ENCODE measurements at regions not wholly inside any gene's neighbourhood (a gene's known extent, or its start where the extent isn't known, plus 50 kb on each side); places are given as distances from the start of the nearest gene placed in this dataset.
"Not testable (repeated sequence)": the region's sequence is repeated elsewhere in the genome, so short reads cannot be mapped to it uniquely, and the experiment has no call there.

DNA sequence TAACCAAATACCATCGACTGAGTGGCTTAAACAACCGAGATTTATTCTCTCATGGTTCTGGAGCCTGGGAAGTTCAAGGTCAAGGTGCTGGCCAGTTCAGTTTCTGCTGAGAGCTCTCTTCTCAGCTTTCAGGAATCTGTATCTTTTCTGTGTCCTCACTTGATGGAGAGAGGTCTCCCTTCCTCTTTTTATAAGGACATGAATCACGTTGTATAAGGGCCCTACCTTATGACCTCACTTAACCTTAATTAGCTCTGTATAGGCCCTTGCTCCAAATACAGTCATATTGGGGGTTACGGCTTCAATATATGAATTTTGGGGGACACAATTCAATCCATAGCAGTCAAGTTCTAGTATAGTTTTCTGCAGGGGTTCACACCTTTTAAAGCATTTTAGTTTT lies 135.2 kb upstream of the ADO start:
- DNase-seq: no peak

DNA sequence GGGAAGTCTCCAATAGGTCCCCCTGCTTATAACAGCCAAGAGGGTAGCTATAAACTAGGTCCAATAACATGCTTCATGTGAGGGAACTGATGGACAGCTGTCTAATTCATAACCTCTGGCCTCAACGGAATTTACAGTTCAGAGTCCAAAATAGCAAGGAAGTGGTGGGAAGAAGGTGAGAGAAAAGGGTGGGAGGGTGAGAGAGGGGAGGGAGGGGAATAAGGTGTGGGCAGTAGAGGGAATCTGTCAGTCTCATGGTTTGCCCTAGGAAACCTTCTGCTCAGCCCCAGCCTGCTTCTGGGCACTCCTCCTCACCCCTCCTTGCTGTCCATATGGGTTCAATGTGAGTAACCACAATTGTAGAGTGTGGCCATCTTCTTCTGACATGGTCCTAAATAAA lies 133.4 kb upstream of the ADO start:
- DNase-seq: no peak

DNA sequence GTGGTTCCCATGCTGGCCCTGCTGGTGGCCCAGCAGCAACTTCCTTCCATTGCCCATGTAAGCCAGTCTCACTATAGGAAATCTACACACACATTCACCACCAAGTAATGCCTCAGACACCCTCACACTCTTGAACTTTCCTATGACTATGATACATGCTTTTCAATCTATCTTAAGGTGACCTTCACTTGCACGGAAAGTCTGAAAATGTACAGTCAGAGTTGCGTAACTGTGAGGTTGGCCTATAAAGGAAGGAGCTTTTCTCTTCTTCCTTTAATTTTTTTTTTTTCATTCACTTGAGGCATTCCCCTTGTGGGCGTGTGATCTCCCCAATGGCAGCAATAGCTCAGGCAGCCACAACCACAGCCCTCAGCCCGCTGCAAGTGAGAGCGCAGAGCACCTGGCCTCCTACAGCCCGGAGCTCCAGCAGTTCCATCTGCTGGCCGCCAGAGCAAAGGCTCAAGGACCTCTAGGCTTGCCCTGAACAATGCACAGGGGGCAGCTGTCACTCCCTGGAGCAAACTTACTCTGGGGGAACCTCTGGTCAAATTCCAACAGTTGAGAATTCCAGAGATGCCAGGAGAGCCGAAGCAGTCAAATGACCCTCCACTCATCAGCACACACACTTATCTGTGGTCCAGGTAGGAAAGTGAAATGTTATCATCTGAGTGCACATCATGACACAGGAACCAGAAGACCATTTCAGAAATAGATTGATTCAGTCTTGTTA lies 123.1 kb upstream of the ADO start:
- DNase-seq: peak; percentile 69 to 77

DNA sequence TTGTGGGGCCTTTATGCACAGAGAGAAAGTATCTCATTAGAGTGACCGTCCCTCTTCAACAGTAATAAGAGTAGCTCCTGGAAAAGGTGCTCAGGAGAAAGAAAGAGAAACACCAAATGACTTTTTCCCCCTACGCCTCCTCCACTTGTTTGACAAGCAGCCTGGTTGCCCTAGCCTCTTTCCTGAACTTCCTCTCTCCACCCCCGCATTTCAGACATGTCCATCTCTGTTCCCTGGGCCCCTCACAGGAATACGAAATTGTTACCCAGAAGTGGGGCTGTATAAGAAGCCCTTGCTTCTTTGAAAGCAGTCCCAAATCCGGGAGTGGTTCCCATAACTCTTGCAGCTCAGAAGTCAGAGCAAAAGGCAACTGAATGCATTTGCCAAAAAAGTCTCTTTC lies 119.6 kb upstream of the ADO start:
- DNase-seq: no peak

DNA sequence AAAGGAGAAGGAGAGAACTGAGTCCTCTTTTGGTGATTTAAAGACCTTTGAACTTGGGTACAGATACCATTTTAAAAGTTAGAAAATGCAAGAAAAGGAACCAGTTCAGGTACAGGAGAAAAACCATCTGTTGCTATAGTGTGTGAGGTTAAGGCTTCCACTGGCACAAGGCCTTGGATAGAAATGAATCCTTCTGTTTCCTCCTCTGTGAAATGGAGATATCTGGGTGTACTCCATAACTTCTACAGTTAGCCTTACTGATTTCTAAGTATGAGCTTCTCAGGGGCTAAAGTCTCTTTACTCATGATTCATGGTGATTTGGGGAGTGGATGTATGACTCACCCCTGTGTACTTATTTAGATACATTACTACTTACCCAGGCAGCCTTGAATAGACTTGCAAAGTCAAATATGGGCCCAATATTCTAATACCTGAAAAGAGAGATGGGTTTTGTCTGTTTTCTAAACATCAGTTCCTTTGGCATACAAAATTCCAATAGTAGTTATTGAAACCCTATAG lies 117.2 kb upstream of the ADO start:
- no peak for DNase-seq

DNA sequence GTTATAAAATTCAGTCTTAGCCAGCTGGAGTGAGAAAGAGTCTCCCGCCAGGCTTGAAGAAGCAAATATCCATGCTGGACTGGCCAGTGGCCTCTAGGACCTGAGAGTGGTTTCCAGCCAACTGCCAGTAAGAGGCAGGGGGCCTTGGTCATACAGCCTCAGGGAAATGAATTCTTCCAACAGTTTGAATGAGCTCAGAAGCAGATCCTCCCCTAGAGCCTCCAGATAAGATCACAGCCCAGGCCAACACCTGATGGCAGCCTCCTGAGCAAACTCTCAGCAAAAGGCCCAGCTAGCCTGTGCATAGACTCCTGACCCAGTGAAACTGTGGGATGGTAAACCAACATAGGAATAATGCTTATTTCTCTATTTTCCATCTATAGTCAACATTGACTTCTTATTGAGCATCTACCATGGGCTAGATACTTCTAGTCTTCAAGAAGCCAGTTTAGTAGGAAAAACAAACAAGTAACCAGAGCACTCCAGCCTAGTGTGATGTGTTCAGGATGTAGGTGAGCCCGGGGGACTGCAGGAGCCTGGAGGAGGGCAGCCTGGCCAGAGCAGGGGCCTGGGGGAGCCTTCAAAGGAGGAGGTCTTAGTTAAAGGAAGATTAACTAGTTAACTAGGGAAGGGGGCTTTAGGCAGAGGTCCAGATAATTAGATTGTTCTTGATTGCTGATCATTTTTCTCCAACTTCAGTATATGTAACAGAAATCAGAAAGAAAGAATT lies 115.4 kb upstream of the ADO start:
- DNase-seq: no peak

DNA sequence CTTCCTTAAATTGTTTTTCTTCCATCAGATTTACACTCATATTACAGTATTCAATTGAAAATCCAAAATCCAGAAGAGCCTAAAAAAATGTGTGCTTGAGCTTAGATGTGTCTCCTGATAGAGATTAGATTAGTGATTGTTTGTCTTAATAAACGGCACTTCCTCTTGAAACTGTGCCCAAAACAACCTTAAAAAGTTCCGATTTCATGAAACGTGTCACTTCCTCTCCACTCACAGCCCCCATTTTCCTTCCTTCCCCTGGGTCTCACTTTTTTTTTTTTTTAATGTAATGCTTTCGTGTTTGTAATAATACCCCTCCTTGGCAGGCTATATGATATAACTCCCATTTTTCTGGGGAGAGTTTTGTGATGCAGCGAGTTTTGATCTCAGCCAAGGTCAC lies 114.8 kb upstream of the ADO start:
- DNase-seq: peak; percentile 35 to 54

DNA sequence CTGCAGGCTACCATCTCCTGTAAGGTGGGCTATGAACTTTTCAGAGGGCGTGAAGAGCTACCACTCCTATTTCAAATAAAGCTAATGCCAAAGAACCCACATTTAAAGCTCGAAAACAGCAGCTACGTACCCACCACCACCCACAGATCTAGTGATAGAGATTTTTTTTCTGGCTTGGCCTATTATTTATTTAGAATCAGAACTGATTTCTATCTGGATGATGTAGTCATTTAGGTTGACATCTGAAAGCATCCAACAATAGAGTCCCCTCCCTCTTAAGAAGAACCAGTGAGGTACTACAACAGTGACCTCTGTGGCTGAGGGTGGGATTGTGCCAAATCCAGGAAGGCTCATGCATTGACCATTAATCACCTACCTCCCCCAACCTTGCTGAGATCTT lies 113.8 kb upstream of the ADO start:
- peak; percentile 16 to 40 for DNase-seq

DNA sequence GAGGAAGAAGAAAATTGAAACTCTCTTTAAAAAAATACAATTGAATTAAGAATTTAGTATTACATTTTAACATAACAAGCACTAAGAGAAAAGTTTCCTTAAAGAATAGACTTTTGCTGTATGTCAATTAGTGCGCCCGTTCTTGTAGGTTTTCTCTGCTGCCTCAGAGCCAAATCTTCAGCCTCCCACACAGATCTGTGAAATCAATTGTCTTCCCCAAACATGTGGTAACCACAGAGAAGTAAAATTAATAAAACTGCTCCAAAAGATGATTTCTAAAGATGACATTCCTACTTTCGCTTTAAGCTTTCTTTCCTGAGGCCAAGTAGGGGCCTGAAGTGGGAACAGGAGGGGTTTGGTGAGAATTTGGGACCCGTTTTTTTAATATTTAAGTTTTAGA lies 113.2 kb upstream of the ADO start:
- DNase-seq: no peak

DNA sequence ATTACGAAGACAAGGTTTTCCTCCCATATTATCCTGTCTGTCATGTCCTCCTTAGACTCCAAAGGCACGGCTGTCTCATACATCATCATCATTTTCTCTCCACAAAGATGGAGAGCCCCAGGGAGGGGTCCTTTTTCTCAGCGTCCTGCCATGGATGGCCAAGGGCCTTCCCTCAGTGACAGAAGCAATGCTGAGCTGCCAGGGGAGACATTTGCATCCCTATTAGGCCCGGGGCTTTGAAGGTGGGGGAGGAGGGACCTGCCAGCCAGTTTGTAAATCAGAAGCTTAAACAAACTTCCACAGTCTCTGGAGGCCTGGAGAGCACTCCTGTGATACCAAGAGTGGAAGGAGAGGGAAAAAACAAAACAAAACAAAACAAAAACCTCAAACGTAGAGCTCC lies 112.4 kb upstream of the ADO start:
- DNase-seq: no peak

DNA sequence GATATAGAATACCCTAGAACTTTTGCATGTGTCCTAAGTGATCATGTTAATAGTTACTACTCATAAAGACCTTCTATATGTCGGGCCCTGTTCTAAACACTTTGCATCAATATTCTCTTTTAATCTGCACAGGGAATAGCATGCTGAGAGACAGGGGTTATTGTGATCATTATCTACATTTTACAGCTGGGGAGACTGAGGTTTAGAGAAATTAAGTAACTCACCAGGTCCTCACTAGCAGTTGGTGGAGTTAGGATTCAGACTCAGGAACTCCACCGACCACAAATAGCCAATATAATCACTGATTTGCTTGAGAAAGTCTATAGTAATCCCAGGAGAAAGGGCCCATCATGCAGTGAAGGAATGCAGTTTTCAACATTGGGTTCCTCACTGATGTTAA lies 111.2 kb upstream of the ADO start:
- DNase-seq: no peak

DNA sequence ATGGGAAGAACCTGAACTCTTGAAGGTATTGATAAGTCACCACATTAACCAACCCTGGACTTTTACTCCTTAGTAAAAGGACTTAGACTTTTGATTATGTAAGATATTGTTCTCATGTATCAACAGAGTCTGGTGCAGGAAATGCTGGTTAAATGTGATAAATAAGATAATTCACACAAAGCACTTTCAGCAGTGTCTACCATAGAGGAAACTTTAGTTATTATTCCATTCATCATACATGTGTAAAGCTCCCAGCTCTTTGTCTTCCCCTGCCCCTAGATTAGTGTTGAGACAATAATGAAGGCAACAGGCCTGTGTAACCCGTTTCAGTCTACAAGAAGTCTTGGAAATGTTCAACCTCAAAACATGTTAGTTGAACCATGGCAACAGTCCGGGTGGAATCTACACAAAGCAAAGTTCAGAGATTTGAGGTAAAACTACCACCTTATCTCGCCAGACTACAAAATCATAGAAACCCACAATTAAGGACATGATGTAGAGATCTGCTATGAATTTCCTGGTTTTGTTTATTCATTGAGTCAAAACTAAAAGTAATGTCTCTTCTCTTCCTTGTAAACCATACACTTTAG lies 109.9 kb upstream of the ADO start:
- DNase-seq: peak in 1 of 2 donors; percentile 23

DNA sequence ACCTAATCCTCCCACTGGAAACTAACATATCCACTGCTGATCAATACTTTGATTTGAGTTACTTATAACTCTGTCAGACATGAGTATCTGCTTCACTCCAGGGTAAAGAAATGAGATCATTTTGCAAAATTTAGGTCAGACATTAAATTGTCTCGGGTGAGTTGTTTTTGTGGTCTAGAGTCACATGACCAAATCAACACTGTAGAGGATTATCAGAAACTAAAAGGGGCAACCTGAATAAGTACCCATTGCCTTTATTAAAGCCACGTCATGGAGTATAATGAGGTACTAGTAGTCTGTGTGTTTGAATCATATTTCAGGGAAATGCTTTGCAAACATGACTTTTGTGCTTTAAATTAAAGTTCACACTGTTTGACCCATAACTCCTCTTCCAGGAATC lies 107.7 kb upstream of the ADO start:
- DNase-seq: no peak

DNA sequence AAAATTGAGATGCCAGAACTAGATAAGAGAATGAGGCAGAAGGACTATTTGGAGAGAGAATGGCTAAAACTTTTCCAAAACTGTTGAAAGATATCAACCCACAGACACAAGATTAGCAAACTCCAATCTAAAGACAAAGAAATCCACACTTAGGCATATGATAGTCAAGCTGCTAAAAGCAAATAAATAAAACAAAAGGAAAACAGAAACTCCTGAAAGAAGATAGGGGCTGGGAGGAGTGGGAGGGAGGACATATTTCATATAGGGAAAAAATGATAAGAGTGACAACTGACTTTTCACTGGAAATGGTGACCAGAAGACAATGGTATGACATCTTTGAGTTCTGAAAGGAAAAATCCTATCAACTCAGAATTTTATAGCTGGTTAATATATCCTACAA lies 105.4 kb upstream of the ADO start:
- no peak for DNase-seq

DNA sequence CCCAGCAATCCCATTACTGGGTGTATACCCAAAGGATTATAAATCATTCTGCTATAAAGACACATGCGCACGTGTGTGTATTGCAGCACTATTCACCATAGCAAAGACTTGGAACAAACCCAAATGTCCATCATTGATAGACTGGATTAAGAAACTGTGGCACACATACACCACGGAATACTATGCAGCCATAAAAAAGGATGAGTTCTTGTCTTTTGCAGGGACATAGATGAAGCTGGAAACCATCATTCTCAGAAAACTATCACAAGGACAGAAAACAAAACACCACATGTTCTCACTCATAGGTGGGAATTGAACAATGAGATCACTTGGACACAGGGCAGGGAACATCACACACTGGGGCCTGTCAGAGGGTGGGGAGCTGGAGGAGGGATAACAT lies 100.4 kb upstream of the ADO start:
- not testable (repeated sequence) for DNase-seq

DNA sequence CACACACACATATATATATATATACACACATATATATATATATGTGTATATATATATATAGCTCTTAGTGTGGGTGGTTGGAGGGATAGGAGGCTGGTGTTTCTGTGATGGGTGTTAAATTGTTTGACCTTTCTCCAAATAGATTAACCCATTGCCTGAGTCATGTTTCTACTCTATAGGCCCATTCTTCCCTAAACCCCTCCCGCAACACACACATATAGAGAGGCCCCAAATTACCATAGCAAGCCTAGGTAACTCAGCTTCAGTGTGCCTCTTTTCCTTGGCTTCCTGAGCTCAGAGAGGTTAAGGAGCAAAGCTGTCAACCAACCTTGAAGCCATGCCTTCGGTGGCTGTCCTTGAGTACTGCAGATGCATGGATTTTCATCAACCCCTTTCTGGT lies 98.7 kb upstream of the ADO start:
- no peak for DNase-seq

DNA sequence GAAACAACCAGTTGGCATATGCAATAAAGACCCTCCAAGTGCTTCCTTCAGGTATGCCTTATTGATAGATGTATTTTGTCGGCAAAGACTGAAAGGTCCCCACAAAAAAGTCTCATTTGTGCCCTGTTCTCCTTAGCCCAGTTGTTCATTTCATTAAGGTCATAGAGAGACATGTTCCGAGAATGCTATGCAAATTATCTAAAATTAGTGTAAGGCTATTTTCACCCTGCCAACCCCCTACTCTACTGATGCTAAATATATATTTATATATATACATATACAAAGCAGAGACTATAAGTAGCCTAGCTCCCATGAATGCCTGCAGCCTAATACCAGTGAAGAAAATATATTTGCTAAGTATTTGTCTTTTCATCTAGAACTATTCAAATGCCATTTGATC lies 96.7 kb upstream of the ADO start:
- DNase-seq: no peak

DNA sequence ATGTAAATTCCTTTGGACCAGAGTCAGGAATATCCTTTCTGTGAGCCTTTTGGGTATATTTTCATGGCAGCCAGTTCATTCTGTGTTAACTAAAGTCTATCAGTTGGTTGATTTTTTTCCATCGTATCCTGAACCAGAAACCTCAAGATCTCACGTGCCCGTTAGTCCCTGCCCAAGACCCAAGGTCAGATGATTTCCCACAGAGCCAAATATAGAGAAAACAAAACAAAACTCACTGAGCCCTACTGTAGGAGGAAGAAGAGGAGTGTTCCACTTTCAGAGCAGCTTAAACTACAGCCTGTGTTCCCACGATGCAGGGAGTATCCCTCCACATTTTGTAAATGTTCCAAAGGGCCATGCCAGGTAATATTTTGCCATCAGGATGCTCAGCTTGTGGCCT lies 96.0 kb upstream of the ADO start:
- DNase-seq: no peak

DNA sequence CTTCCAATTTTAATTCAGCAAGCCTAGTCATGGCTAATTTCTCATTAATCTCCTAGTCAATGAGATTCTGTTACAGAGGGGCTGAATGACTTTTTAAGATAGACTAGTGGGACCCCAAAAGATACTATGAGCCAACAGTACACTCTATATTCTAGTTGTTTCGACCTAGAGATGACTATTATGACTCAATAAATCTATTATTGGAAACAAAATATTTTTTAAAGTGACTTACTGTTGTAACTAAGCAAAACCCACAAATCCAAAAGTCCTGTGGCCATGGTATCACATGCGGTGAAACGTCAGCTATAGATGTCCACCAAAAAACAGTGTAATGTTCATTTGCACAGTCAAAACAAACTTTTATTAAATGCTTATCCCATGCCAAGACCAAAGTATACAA lies 95.3 kb upstream of the ADO start:
- DNase-seq: no peak

DNA sequence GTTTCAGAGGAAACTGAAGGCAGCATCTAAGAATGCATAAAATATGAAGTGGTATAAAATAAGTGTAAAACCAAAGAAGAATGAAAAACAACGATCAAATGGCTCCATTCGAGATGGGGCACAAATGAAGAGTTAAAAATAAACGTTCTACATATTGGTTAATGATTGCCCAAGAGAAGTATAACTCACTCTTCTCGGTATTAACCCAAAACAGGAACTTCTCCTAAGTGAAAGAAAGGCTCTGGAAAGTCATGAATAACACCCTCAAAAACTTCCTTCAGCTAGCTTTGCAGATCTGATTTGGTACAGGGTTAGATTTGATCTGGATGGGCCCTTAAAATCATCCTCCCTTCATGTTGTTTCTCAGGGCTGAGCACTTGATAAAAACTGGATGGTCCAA lies 94.3 kb upstream of the ADO start:
- no peak for DNase-seq

DNA sequence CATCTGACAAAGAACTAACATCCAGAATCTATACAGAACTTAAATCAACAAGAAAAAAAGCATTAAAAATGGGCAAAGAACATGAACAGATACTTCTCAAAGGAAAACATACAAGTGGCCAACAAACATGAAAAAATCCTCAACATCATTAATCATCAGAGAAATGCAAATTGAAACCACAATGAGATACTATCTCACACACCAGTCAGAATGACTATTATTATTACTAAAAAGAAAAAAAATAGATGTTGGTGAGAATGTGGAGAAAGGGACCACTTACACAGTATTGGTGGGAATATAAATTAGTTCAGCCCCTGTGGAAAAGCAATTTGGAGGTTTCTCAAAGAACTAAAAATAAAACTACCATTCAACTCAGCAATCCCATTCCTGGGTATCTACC lies 89.1 kb upstream of the ADO start:
- no peak for DNase-seq

DNA sequence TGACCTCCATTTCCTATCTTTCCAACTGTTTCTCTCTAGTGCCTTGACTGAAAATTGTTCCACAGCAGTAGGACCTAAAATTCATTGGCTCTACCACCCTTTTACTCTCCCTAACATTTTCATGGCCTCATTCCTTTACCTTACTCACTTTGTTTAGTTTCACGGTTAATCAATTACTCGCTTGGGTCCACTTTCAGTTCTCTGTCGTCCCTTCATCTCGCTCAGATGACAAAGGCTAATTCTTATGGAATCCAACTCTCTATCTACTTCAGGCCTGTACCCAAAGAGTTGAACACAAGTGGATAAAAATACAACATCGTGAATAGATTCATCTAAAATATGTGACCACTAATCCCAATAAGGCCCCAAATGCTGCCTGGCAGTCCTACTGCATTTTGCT lies 85.9 kb upstream of the ADO start:
- no peak for DNase-seq

DNA sequence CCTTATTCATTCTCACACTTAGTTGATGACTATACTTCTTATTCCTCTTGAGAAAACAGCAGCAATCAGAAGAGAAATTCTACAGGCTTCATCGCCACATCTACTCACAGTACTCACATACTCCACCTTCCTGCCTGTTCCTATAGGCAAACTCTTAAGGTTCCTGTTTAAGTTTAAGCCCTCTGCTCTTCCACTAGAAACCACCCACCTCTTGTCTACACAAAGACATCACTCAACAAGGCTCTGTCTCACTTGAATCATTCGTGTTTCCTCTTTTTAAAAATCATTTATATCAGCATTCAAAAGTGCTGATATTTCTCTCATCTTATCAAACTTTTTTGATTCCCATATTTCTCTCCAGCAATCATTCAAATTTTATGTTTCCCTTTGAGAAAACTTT lies 85.5 kb upstream of the ADO start:
- DNase-seq: no peak

DNA sequence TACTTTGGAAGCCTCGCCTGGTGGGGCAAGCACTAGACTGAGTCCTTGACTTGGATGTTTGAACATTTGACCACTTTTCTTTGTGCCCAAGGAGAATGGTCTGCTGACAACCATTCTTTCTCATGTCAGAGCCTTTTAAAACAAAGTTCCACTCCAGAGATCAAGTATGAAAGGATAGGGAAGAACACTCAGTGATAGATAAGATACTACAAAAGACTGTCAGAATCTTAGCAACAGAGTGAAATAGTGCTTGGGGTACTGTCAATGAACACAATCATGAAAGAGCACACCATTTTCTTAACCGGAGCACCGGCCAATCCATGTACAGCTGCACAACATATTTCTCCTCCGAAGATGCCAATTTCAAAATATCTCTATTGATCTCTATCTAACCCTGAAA lies 82.8 kb upstream of the ADO start:
- no peak for DNase-seq
